ENCODE measurements at regions not wholly inside any gene's neighbourhood (a gene's known extent, or its start where the extent isn't known, plus 50 kb on each side); places are given as distances from the start of the nearest gene placed in this dataset.

- TF ChIP-seq, protein P1, sequence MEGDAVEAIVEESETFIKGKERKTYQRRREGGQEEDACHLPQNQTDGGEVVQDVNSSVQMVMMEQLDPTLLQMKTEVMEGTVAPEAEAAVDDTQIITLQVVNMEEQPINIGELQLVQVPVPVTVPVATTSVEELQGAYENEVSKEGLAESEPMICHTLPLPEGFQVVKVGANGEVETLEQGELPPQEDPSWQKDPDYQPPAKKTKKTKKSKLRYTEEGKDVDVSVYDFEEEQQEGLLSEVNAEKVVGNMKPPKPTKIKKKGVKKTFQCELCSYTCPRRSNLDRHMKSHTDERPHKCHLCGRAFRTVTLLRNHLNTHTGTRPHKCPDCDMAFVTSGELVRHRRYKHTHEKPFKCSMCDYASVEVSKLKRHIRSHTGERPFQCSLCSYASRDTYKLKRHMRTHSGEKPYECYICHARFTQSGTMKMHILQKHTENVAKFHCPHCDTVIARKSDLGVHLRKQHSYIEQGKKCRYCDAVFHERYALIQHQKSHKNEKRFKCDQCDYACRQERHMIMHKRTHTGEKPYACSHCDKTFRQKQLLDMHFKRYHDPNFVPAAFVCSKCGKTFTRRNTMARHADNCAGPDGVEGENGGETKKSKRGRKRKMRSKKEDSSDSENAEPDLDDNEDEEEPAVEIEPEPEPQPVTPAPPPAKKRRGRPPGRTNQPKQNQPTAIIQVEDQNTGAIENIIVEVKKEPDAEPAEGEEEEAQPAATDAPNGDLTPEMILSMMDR (IDR thresholded peaks at IDR 0.05) = no peak
- TF ChIP-seq POLR2A (IDR thresholded peaks at IDR 0.05) (no peak), POLR2AphosphoS5 (IDR thresholded peaks at IDR 0.05) (no peak)
Observed at GRCh38 chr13:64283926-64284325, 2868.3 kb upstream of the PCDH20 start.

Measured in gastroesophageal sphincter (tissue), 3 donors.